ENCODE measurements at regions not wholly inside any gene's neighbourhood (a gene's known extent, or its start where the extent isn't known, plus 50 kb on each side); places are given as distances from the start of the nearest gene placed in this dataset.

DNA sequence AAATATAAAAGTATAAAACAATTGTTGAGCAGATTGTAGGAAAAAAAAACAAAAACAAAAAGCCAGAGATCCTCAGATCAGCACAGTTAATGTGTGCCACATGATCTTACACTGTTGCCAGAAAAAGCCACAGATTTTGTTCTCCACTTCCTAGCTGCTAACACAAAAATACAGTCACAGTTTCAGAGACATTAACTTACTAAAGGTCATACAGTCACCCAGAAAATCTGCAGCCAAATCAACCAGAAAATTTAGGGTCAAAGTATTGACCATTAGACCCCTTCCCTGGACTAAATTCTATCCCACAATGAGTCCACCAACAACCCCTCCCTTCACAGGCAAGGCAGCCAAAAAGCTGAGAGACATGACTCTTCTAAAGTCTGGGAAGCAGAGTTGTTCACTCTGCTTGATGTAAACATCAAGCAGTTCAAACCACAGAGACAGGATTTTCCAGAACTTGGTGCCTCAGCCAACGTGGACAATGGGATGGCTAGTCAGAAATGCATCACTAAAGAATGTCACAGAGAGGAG is 59.1 kb downstream of the SST start:
- DNase-seq = no peak
- peaks cover 4% of the 10 kb centered on the region for H3K27me3 Mint-ChIP-seq (ENCODE audit: unreplicated experiment)
- no peaks in the 10 kb centered on the region for H3K36me3 Mint-ChIP-seq (ENCODE audit: unreplicated experiment)
- TF ChIP-seq, protein P1, sequence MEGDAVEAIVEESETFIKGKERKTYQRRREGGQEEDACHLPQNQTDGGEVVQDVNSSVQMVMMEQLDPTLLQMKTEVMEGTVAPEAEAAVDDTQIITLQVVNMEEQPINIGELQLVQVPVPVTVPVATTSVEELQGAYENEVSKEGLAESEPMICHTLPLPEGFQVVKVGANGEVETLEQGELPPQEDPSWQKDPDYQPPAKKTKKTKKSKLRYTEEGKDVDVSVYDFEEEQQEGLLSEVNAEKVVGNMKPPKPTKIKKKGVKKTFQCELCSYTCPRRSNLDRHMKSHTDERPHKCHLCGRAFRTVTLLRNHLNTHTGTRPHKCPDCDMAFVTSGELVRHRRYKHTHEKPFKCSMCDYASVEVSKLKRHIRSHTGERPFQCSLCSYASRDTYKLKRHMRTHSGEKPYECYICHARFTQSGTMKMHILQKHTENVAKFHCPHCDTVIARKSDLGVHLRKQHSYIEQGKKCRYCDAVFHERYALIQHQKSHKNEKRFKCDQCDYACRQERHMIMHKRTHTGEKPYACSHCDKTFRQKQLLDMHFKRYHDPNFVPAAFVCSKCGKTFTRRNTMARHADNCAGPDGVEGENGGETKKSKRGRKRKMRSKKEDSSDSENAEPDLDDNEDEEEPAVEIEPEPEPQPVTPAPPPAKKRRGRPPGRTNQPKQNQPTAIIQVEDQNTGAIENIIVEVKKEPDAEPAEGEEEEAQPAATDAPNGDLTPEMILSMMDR (IDR thresholded peaks at IDR 0.05; ENCODE audit: partially characterized antibody, unreplicated experiment) = no peak
- no peak overlapping the region for H3K4me3 Mint-ChIP-seq (ENCODE audit: unreplicated experiment)
- H3K4me1 Mint-ChIP-seq (ENCODE audit: low read depth, unreplicated experiment) = peaks cover 21% of the 10 kb centered on the region
- H3K9me3 Mint-ChIP-seq (ENCODE audit: unreplicated experiment) = peaks cover 14% of the 10 kb centered on the region
- H3K27ac Mint-ChIP-seq (ENCODE audit: unreplicated experiment) = peak overlapping the region; percentile 35

DNA sequence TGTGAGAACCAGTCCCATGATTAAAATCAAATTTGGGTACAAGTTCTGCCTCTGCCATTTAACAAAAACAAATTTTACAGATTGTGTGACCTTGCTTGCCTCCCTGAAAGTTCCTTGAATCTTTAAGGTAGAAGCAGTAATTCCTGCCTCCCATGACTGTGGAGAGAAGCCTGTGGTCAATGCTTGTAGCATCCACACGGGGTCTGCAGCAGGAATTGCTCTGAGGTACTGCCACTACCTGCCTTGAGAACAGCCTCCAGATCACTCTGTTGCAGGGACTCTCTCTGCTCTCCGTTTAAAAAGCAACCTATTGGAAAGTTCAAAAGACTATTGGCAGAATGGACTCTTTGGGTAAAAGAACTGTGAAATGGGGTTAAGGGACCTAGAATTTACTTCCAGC is 75.9 kb downstream of the SST start:
- H3K36me3 Mint-ChIP-seq (ENCODE audit: unreplicated experiment) = no peaks in the 10 kb centered on the region
- H3K9me3 Mint-ChIP-seq (ENCODE audit: unreplicated experiment) = no peaks in the 10 kb centered on the region
- TF ChIP-seq, protein P1 (IDR thresholded peaks at IDR 0.05; ENCODE audit: partially characterized antibody, unreplicated experiment) = no peak
- H3K27me3 Mint-ChIP-seq (ENCODE audit: unreplicated experiment) = peaks cover 2% of the 10 kb centered on the region
- no peak overlapping the region for H3K27ac Mint-ChIP-seq (ENCODE audit: unreplicated experiment)
- DNase-seq = no peak
- H3K4me1 Mint-ChIP-seq (ENCODE audit: low read depth, unreplicated experiment) = no peaks in the 10 kb centered on the region
- no peak overlapping the region for H3K4me3 Mint-ChIP-seq (ENCODE audit: unreplicated experiment)

DNA sequence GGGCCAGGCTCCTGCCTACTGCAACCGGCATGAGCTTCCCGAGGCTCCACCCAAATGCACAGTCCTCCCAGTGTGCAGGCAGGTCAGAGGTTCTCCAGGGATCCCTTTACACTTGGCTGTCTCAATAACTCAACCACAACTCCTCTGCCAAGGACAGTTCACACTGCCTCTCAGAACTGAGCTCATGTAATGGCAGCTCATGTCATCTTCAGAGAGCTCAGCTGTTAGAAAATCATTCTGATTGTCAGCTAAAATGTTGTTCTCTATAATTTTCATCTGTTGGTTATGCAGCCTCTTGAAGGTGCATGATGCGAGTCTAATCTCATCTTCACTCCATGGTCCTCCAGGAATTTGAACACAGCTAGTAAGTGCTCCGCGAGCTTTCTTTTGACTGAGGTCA is 76.7 kb downstream of the SST start:
- Mint-ChIP-seq H3K27ac (ENCODE audit: unreplicated experiment) (no peak overlapping the region), H3K36me3 (ENCODE audit: unreplicated experiment) (no peaks in the 10 kb centered on the region), H3K4me3 (ENCODE audit: unreplicated experiment) (no peak overlapping the region), H3K9me3 (ENCODE audit: unreplicated experiment) (peaks cover 2% of the 10 kb centered on the region), H3K27me3 (ENCODE audit: unreplicated experiment) (peaks cover 2% of the 10 kb centered on the region), H3K4me1 (ENCODE audit: low read depth, unreplicated experiment) (no peaks in the 10 kb centered on the region)
- DNase-seq = no peak
- TF ChIP-seq, protein P1 (IDR thresholded peaks at IDR 0.05; ENCODE audit: partially characterized antibody, unreplicated experiment) = no peak

GRCh38 chr3:187590861-187591576 is 79.2 kb downstream of the SST start:
- no peaks in the 10 kb centered on the region for H3K36me3 Mint-ChIP-seq (ENCODE audit: unreplicated experiment)
- H3K9me3 Mint-ChIP-seq (ENCODE audit: unreplicated experiment) = peaks cover 2% of the 10 kb centered on the region
- H3K4me3 Mint-ChIP-seq (ENCODE audit: unreplicated experiment) = no peak overlapping the region
- TF ChIP-seq, protein P1 (IDR thresholded peaks at IDR 0.05; ENCODE audit: partially characterized antibody, unreplicated experiment) = no peak
- no peaks in the 10 kb centered on the region for H3K4me1 Mint-ChIP-seq (ENCODE audit: low read depth, unreplicated experiment)
- DNase-seq = no peak
- H3K27ac Mint-ChIP-seq (ENCODE audit: unreplicated experiment) = no peak overlapping the region
- H3K27me3 Mint-ChIP-seq (ENCODE audit: unreplicated experiment) = peaks cover 2% of the 10 kb centered on the region

GRCh38 chr3:187587076-187587475 is 83.1 kb downstream of the SST start:
- Mint-ChIP-seq H3K27me3 (ENCODE audit: unreplicated experiment) (no peaks in the 10 kb centered on the region), H3K4me3 (ENCODE audit: unreplicated experiment) (no peak overlapping the region), H3K36me3 (ENCODE audit: unreplicated experiment) (no peaks in the 10 kb centered on the region), H3K4me1 (ENCODE audit: low read depth, unreplicated experiment) (no peaks in the 10 kb centered on the region), H3K9me3 (ENCODE audit: unreplicated experiment) (peaks cover 2% of the 10 kb centered on the region), H3K27ac (ENCODE audit: unreplicated experiment) (no peak overlapping the region)
- TF ChIP-seq, protein P1 (IDR thresholded peaks at IDR 0.05; ENCODE audit: partially characterized antibody, unreplicated experiment) = no peak
- DNase-seq = no peak
